A673 (cell line): ENCODE measurements at regions not wholly inside any gene's neighbourhood (a gene's known extent, or its start where the extent isn't known, plus 50 kb on each side); places are given as distances from the start of the nearest gene placed in this dataset.

Experiments
- EZH2 ChIP-seq: fragments of 200-600 bp; sonication (generic); IDR thresholded peaks from 2 replicates; pipeline ENCODE4 v1.6.1; 2017; ENCODE audit warnings: borderline replicate concordance, low read depth, mild to moderate bottlenecking, mixed read lengths, antibody characterized with exemption, low read length; ENCODE audit not compliant: poor library complexity, severe bottlenecking
- TF ChIP-seq, protein P1 (sequence below): fragments of 300-800, 200-600 bp; sonication (generic); conservative IDR thresholded peaks from 2 replicates; pipeline ENCODE4 v1.5.1; 2017; ENCODE audit warnings: low read depth, mild to moderate bottlenecking, antibody characterized with exemption, low read length, moderate library complexity, mixed read lengths

DNA sequence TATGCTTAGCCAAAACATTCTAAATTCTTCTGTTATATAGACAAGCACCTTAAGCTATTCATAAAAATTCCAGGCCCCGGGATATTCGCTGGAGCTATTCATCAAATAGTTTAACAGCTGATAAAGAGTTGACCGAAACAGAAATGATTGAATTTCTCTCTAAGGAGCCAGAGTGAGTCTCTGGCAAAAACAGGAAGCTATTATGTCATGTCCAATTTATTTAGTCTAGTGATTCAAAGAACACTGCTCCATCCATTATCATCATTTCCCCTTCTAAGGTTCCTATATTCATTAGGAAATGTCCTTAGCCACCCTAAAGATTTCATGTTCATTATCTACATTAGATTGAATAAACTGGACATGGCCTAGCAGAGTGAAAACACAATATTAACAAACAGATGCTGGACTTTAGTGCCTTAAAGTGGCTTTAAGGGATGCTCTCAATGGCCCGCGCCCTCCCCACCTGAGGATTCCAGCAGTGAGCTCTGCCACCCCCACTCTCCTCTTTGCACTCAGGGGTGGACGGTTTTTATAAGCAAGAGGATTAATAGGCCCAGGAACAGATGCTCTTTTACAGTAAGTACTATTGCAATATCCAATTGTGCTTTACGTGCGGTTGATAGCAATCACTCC lies 122.1 kb upstream of the RGS1 start:
- no peak for TF ChIP-seq EZH2
- TF ChIP-seq, protein P1, sequence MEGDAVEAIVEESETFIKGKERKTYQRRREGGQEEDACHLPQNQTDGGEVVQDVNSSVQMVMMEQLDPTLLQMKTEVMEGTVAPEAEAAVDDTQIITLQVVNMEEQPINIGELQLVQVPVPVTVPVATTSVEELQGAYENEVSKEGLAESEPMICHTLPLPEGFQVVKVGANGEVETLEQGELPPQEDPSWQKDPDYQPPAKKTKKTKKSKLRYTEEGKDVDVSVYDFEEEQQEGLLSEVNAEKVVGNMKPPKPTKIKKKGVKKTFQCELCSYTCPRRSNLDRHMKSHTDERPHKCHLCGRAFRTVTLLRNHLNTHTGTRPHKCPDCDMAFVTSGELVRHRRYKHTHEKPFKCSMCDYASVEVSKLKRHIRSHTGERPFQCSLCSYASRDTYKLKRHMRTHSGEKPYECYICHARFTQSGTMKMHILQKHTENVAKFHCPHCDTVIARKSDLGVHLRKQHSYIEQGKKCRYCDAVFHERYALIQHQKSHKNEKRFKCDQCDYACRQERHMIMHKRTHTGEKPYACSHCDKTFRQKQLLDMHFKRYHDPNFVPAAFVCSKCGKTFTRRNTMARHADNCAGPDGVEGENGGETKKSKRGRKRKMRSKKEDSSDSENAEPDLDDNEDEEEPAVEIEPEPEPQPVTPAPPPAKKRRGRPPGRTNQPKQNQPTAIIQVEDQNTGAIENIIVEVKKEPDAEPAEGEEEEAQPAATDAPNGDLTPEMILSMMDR = no peak
